BLaER1 (cell line): ENCODE measurements at regions not wholly inside any gene's neighbourhood (a gene's known extent, or its start where the extent isn't known, plus 50 kb on each side); places are given as distances from the start of the nearest gene placed in this dataset.
A peak's percentile ranks its signal among the peaks of the same experiment; 100 is the strongest.

Source experiments
- H3K27ac ChIP-seq: shearing (Covaris generic); formaldehyde crosslinking; 2 replicates; pipeline ENCODE4 v1.8.1; 2022
- H3K27me3 ChIP-seq: shearing (Covaris generic); formaldehyde crosslinking; 2 replicates; pipeline ENCODE4 v1.8.1; 2022
- H3K36me3 ChIP-seq: shearing (Covaris generic); formaldehyde crosslinking; 2 replicates; pipeline ENCODE4 v1.8.1; 2022
- H3K4me1 ChIP-seq: shearing (Covaris generic); formaldehyde crosslinking; 2 replicates; pipeline ENCODE4 v1.8.1; 2022
- H3K4me2 ChIP-seq: shearing (Covaris generic); formaldehyde crosslinking; 2 replicates; pipeline ENCODE4 v1.8.1; 2022
- H3K4me3 ChIP-seq: shearing (Covaris generic); formaldehyde crosslinking; 2 replicates; pipeline ENCODE4 v1.8.1; 2022
- H3K9ac ChIP-seq: shearing (Covaris generic); formaldehyde crosslinking; 2 replicates; pipeline ENCODE4 v1.8.1; 2022
- H3K9me3 ChIP-seq: shearing (Covaris generic); formaldehyde crosslinking; 2 replicates; pipeline ENCODE4 v1.8.1; 2022
- H4K20me1 ChIP-seq: shearing (Covaris generic); formaldehyde crosslinking; 2 replicates; pipeline ENCODE4 v1.8.1; 2022
- Cebpa-rat ChIP-seq: shearing (Covaris generic); IDR thresholded peaks from 2 replicates; pipeline ENCODE4 v1.8.1; 2022

DNA sequence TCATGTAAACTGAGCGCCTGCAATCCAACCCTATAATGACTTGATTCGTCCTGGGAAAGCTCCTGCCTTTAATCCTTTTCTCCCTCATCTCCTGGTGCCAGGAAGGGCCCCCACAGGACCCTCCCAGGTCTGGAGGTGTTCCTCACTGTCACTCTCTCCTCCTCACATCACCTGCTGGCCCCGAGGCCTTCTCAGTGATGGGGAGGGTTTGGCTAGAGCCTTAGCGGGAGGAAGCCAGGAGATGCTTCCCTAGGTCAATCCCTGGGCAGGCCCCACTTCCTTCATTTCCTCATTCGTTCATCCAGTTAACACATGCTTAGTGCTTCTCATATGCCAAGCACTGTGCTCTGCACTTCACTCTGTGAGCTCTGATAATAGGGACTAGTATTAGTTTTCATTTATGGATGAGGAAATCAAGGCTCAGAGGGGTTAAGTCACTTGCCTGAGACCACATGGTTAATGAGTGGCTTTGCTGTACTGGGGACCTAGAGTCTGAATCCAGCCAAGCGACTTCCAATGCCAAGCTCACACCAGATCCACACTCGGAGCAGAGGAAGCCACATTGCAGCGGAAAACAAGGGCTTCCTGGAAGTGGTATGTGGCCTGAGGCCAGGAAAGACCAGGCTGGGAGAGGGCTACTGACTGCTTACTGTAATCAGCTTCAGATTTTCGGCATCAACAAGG lies 50.3 kb upstream of the CHRNB4 start:
- Histone ChIP-seq H3K9me3 (no peaks in the 10 kb centered on the region), H3K4me2 (peak overlapping the region; percentile 53), H3K27me3 (no peaks in the 10 kb centered on the region), H3K9ac (no peak overlapping the region), H3K4me3 (no peak overlapping the region), H3K4me1 (peaks cover 24% of the 10 kb centered on the region), H3K27ac (0 out of 2 replicates have a peak overlapping the region, but pooled peaks have one; percentile 22), H3K36me3 (no peaks in the 10 kb centered on the region), H4K20me1 (no peaks in the 10 kb centered on the region)
- no peak for TF ChIP-seq Cebpa-rat
